ENCODE measurements at regions not wholly inside any gene's neighbourhood (a gene's known extent, or its start where the extent isn't known, plus 50 kb on each side); places are given as distances from the start of the nearest gene placed in this dataset.

- no peak for DNase-seq (ENCODE audit: low spot score)
Measured at GRCh38 chr14:34348592-34348991, 113.4 kb downstream of the SPTSSA start.

- no peak for DNase-seq (ENCODE audit: low spot score)
Measured at GRCh38 chr14:34347683-34348082, 114.4 kb downstream of the SPTSSA start.

GRCh38 chr14:34345718-34346465 lies 116.1 kb downstream of the SPTSSA start:
- no peak for DNase-seq (ENCODE audit: low spot score)

- DNase-seq (ENCODE audit: low spot score) = no peak
Measured at GRCh38 chr14:34344318-34344717, 117.7 kb downstream of the SPTSSA start.

- DNase-seq (ENCODE audit: low spot score) = no peak
Measured at GRCh38 chr14:34340025-34340625, 121.9 kb downstream of the SPTSSA start.

GRCh38 chr14:34338056-34338455 lies 124.0 kb downstream of the SPTSSA start:
- no peak for DNase-seq (ENCODE audit: low spot score)

GRCh38 chr14:34336501-34336900 lies 125.5 kb downstream of the SPTSSA start:
- DNase-seq (ENCODE audit: low spot score) = no peak

GRCh38 chr14:34335968-34336367 lies 126.1 kb downstream of the SPTSSA start:
- DNase-seq (ENCODE audit: low spot score) = no peak

GRCh38 chr14:34334329-34334728 lies 127.7 kb downstream of the SPTSSA start:
- DNase-seq (ENCODE audit: low spot score) = no peak

GRCh38 chr14:34331728-34332623 lies 130.1 kb downstream of the SPTSSA start:
- peak; percentile 45 for DNase-seq (ENCODE audit: low spot score)

- no peak for DNase-seq (ENCODE audit: low spot score)
Measured at GRCh38 chr14:34330846-34331245, 131.2 kb downstream of the SPTSSA start.

GRCh38 chr14:34329301-34329700 lies 132.7 kb downstream of the SPTSSA start:
- DNase-seq (ENCODE audit: low spot score) = no peak

GRCh38 chr14:34328178-34328577 lies 133.9 kb downstream of the SPTSSA start:
- DNase-seq (ENCODE audit: low spot score) = no peak

- DNase-seq (ENCODE audit: low spot score) = no peak
Measured at GRCh38 chr14:34325493-34325892, 136.5 kb downstream of the SPTSSA start.

GRCh38 chr14:34324363-34324795 lies 137.7 kb downstream of the SPTSSA start:
- peak; percentile 60 for DNase-seq (ENCODE audit: low spot score)

- DNase-seq (ENCODE audit: low spot score) = peak; percentile 72
Measured at GRCh38 chr14:34322940-34323418, 139.1 kb downstream of the SPTSSA start.

- no peak for DNase-seq (ENCODE audit: low spot score)
Measured at GRCh38 chr14:34319140-34319539, 142.9 kb downstream of the SPTSSA start.

- no peak for DNase-seq (ENCODE audit: low spot score)
Measured at GRCh38 chr14:34318014-34318413, 144.0 kb downstream of the SPTSSA start.

- DNase-seq (ENCODE audit: low spot score) = no peak
Measured at GRCh38 chr14:34310724-34311123, 151.3 kb downstream of the SPTSSA start.

- no peak for DNase-seq (ENCODE audit: low spot score)
Measured at GRCh38 chr14:34303811-34304210, 158.2 kb downstream of the SPTSSA start.

- peak; percentile 27 for DNase-seq (ENCODE audit: low spot score)
Measured at GRCh38 chr14:34302654-34303053, 159.4 kb downstream of the SPTSSA start.

Data from Ammon's horn (tissue), 1 donor.